Mesendoderm (in vitro differentiated cells): ENCODE measurements at regions not wholly inside any gene's neighbourhood (a gene's known extent, or its start where the extent isn't known, plus 50 kb on each side); places are given as distances from the start of the nearest gene placed in this dataset.

Experiments used
- DNase-seq: peaks from one replicate; pipeline ENCODE4 v3.0.0; 2013
- H2AK5ac ChIP-seq: 2 replicates; pipeline ENCODE4 v1.6.1; 2013; ENCODE audit warnings: low read length, inconsistent platforms
- H2BK120ac ChIP-seq: 2 replicates; pipeline ENCODE4 v1.6.1; 2013; ENCODE audit warnings: low read depth, mild to moderate bottlenecking, low read length, moderate library complexity, mixed read lengths
- H2BK15ac ChIP-seq: replicated peaks from 2 replicates; pipeline ENCODE4 v1.6.1; 2013; ENCODE audit warnings: low read depth, mild to moderate bottlenecking, moderate library complexity
- H2BK5ac ChIP-seq: 2 replicates; pipeline ENCODE4 v1.6.1; 2013; ENCODE audit warnings: low read length, inconsistent platforms
- H3K18ac ChIP-seq: 2 replicates; pipeline ENCODE4 v1.6.1; 2013; ENCODE audit warnings: mild to moderate bottlenecking, low read length, mixed read lengths
- H3K23ac ChIP-seq: one replicate; pipeline ENCODE4 v1.6.1; 2013; ENCODE audit warnings: low read length
- H3K27ac ChIP-seq: 2 replicates; pipeline ENCODE4 v1.5.1; 2013; ENCODE audit warnings: low read depth, mild to moderate bottlenecking, inconsistent platforms, low read length, moderate library complexity
- H3K27me3 ChIP-seq: 2 replicates; pipeline ENCODE4 v1.6.1; 2013; ENCODE audit warnings: low read length, control low read depth, mild to moderate bottlenecking, inconsistent platforms; ENCODE audit not compliant: insufficient read depth, poor library complexity
- H3K36me3 ChIP-seq: 2 replicates; pipeline ENCODE4 v1.6.1; 2013; ENCODE audit warnings: low read length, inconsistent platforms; ENCODE audit not compliant: control insufficient read depth, insufficient read depth
- H3K4ac ChIP-seq: one replicate; pipeline ENCODE4 v1.6.1; 2013; ENCODE audit warnings: low read depth, mild to moderate bottlenecking, low read length, moderate library complexity
- H3K4me1 ChIP-seq: 2 replicates; pipeline ENCODE4 v1.6.1; 2013; ENCODE audit warnings: low read depth, low read length, inconsistent platforms; ENCODE audit not compliant: control insufficient read depth
- H3K4me2 ChIP-seq: 2 replicates; pipeline ENCODE4 v1.6.1; 2013; ENCODE audit warnings: low read length
- H3K4me3 ChIP-seq: 2 replicates; pipeline ENCODE4 v1.5.1; 2013; ENCODE audit warnings: mild to moderate bottlenecking, low read length
- H3K56ac ChIP-seq: one replicate; pipeline ENCODE4 v1.6.1; 2013; ENCODE audit warnings: low read length
- H3K79me1 ChIP-seq: 2 replicates; pipeline ENCODE4 v1.6.1; 2013; ENCODE audit warnings: low read length, inconsistent platforms
- H3K79me2 ChIP-seq: 2 replicates; pipeline ENCODE4 v1.6.1; 2013; ENCODE audit warnings: mild to moderate bottlenecking, low read length; ENCODE audit not compliant: control insufficient read depth, insufficient read depth
- H3K9ac ChIP-seq: 2 replicates; pipeline ENCODE4 v1.6.1; 2013; ENCODE audit warnings: low read length, inconsistent platforms
- H4K5ac ChIP-seq: one replicate; pipeline ENCODE4 v1.6.1; 2013; ENCODE audit warnings: low read length
- H4K8ac ChIP-seq: one replicate; pipeline ENCODE4 v1.6.1; 2013; ENCODE audit warnings: low read depth, mild to moderate bottlenecking, control low read depth, low read length, moderate library complexity
- WGBS: extraction: QIAGEN DNeasy Blood & Tissue Kit; methylation state at CpG from one replicate; pipeline ENCODE4 v1.1.7; 2013; ENCODE audit warnings: low lambda C conversion rate, missing lambda C conversion rate; ENCODE audit not compliant: insufficient coverage; ENCODE audit errors: extremely low coverage; 5-methylcytosine and 5-hydroxymethylcytosine counted together

DNA sequence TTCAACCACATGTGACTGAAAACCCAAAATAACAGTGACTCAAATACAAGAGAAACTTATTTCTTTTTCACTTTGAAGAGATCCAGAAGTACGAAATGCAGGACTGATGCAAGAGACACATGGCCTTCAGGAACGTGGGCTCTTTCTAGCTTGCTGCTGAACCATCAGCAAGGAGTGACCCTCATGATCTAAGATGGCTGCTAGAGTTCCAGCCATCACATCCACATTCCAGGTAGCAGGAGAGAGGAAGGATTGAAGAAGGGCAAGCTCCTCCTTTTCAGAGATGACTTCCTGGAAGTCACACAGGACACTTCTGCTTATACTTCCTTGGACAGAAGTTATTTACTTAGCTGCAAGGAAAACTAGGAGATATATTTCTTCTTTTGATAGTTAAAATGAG lies 67.6 kb upstream of the BCL11B start:
- H3K18ac ChIP-seq = no peak overlapping the region
- no peak overlapping the region for H3K4me2 ChIP-seq
- no peak for DNase-seq
- no peak overlapping the region for H3K4me3 ChIP-seq
- H2BK15ac ChIP-seq = no peak overlapping the region
- no peak overlapping the region for H3K23ac ChIP-seq
- H3K79me2 ChIP-seq = no peaks in the 10 kb centered on the region
- no peak overlapping the region for H2AK5ac ChIP-seq
- no peak overlapping the region for H4K5ac ChIP-seq
- no peak overlapping the region for H3K9ac ChIP-seq
- H3K79me1 ChIP-seq = no peaks in the 10 kb centered on the region
- no peak overlapping the region for H3K4ac ChIP-seq
- H4K8ac ChIP-seq = no peak overlapping the region
- no peaks in the 10 kb centered on the region for H3K27me3 ChIP-seq
- H2BK120ac ChIP-seq = no peak overlapping the region
- H3K4me1 ChIP-seq = no peaks in the 10 kb centered on the region
- H2BK5ac ChIP-seq = no peak overlapping the region
- H3K56ac ChIP-seq = no peak overlapping the region
- H3K27ac ChIP-seq = no peak overlapping the region
- no peaks in the 10 kb centered on the region for H3K36me3 ChIP-seq
- no CpG with 5 or more reads among the region's 2 CpGs for WGBS

DNA sequence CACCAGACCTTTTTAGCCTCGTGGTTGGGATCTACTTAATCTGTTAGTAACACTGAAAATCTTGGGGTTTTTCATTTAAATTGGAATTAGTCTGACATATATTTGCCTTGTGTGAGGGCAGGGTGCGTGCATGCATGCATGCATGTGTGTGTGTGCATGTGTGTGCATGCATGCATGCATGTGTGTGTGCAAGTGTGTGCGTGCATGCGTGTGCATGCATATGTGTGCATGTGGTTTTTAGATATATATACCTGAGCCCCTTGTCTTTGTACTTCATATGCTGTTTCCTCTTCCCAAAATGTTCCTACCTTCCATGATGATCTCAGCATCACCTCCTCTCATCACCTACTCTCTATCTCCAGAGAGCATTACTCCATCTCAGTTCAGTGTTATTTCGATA lies 66.3 kb upstream of the BCL11B start:
- Histone ChIP-seq H3K18ac (no peak overlapping the region), H3K56ac (no peak overlapping the region), H4K5ac (no peak overlapping the region), H3K27ac (no peak overlapping the region), H2BK5ac (no peak overlapping the region), H4K8ac (no peak overlapping the region), H3K9ac (no peak overlapping the region), H3K79me2 (no peaks in the 10 kb centered on the region), H3K36me3 (no peaks in the 10 kb centered on the region), H3K79me1 (no peaks in the 10 kb centered on the region), H3K4ac (no peak overlapping the region), H3K4me1 (no peaks in the 10 kb centered on the region), H2BK15ac (no peak overlapping the region), H3K23ac (no peak overlapping the region), H3K4me3 (no peak overlapping the region), H3K27me3 (no peaks in the 10 kb centered on the region), H2BK120ac (no peak overlapping the region), H2AK5ac (no peak overlapping the region), H3K4me2 (no peak overlapping the region)
- no CpG with 5 or more reads among the region's 5 CpGs for WGBS
- DNase-seq = no peak

DNA sequence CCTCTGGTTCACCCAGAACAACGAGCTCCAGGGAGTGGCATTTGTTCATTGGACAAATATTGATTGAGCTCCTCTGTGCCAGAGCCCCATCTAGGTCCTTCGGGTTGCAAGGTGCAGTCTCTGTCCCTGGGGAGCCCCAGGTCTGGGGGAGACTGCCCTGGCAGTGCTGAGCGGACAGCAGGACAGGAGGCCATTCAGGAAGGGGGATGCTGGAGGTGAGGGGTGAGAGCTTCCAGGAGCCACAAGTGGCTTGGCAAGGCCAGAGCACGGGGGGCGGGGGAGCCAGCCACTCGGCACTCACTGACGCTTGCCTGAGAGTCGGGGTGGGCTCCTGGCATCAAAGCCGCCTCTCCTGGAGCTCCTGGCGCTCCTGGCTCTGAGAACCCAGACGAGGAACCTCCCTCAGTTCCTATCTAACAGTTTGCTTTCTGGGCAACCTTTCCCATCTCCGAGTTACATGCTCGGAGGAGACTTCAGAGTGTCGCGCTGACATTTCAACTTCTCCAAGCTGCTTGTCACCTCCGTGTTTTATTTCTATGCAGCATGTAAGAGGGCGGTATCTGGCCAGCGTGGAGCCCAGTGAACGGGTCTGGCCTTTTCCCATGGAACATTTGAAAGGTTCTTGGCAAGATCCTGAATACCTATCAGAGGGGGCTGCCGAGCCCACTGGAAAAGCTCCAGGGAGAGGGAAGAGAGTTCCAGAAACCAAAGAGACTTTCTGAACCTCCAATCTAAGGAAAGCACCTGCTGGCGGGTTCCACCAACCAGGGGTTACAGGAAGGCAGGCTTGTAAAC lies 62.0 kb upstream of the BCL11B start:
- Histone ChIP-seq H4K5ac (no peak overlapping the region), H3K4ac (no peak overlapping the region), H3K79me2 (no peaks in the 10 kb centered on the region), H2BK15ac (no peak overlapping the region), H2AK5ac (no peak overlapping the region), H2BK5ac (no peak overlapping the region), H3K36me3 (no peaks in the 10 kb centered on the region), H3K79me1 (no peaks in the 10 kb centered on the region), H3K27me3 (no peaks in the 10 kb centered on the region), H4K8ac (no peak overlapping the region), H3K27ac (no peak overlapping the region), H3K9ac (no peak overlapping the region), H3K23ac (no peak overlapping the region), H3K18ac (no peak overlapping the region), H3K4me1 (no peaks in the 10 kb centered on the region), H3K4me3 (no peak overlapping the region), H3K4me2 (no peak overlapping the region), H3K56ac (no peak overlapping the region), H2BK120ac (no peak overlapping the region)
- no CpG with 5 or more reads among the region's 21 CpGs for WGBS
- DNase-seq = no peak

DNA sequence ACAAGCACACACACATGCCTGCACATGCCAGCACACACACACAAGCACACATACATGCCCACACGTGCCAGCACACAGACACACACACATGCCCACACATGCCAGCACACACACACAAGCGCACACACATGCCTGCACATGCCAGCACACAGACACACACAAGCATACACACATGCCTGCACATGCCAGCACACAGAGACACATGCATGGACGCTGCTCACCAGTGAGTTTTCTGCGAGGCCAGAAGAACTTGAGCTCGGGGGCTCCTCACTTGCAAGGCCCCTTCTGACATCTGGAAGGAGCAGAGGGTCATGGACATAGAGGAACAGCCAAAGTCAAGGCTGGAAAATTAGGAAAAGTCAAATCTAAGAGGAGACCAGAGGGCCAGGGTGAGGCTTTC lies 61.2 kb upstream of the BCL11B start:
- H4K5ac ChIP-seq = no peak overlapping the region
- no peak overlapping the region for H2BK5ac ChIP-seq
- H3K79me1 ChIP-seq = no peaks in the 10 kb centered on the region
- H2BK15ac ChIP-seq = no peak overlapping the region
- H3K27me3 ChIP-seq = no peaks in the 10 kb centered on the region
- H3K36me3 ChIP-seq = no peaks in the 10 kb centered on the region
- no peak overlapping the region for H3K56ac ChIP-seq
- DNase-seq = no peak
- no peak overlapping the region for H3K27ac ChIP-seq
- no peaks in the 10 kb centered on the region for H3K79me2 ChIP-seq
- H3K4me2 ChIP-seq = no peak overlapping the region
- H4K8ac ChIP-seq = no peak overlapping the region
- H3K4ac ChIP-seq = no peak overlapping the region
- H3K4me3 ChIP-seq = no peak overlapping the region
- H3K4me1 ChIP-seq = no peaks in the 10 kb centered on the region
- H3K23ac ChIP-seq = no peak overlapping the region
- no peak overlapping the region for H2AK5ac ChIP-seq
- H3K9ac ChIP-seq = no peak overlapping the region
- no CpG with 5 or more reads among the region's 5 CpGs for WGBS
- H2BK120ac ChIP-seq = no peak overlapping the region
- H3K18ac ChIP-seq = no peak overlapping the region

DNA sequence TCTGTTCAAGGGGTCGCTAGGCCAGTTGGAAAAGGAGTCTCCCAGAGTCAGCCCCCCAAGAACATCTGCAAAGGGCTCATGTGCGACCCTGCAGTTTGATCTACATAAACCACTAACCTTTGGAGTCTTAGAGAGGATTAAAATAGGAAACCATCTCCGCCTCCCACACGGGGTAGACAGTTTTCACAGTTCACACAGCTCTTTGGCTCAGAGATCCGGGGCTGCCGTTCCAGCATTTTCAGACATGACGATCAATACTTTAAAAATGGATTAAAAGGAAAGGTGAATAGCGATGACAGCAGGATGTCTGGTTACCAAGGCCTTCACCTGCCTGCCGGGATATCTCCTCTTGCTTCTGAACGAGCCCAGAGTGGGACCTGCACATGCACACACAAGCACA lies 59.8 kb upstream of the BCL11B start:
- Histone ChIP-seq H2BK5ac (no peak overlapping the region), H4K8ac (no peak overlapping the region), H3K9ac (no peak overlapping the region), H3K4ac (no peak overlapping the region), H4K5ac (no peak overlapping the region), H3K79me1 (no peaks in the 10 kb centered on the region), H2AK5ac (no peak overlapping the region), H3K23ac (no peak overlapping the region), H3K4me3 (no peak overlapping the region), H3K79me2 (no peaks in the 10 kb centered on the region), H3K4me1 (no peaks in the 10 kb centered on the region), H2BK15ac (no peak overlapping the region), H3K27ac (no peak overlapping the region), H3K27me3 (no peaks in the 10 kb centered on the region), H3K18ac (no peak overlapping the region), H2BK120ac (no peak overlapping the region), H3K56ac (no peak overlapping the region), H3K36me3 (no peaks in the 10 kb centered on the region), H3K4me2 (no peak overlapping the region)
- no CpG with 5 or more reads among the region's 10 CpGs for WGBS
- DNase-seq = no peak
